ENCODE measurements at regions not wholly inside any gene's neighbourhood (a gene's known extent, or its start where the extent isn't known, plus 50 kb on each side); places are given as distances from the start of the nearest gene placed in this dataset.

GRCh38 chr2:120935339-120936313, 200.0 kb downstream of the GLI2 start:
- no peak for TF ChIP-seq CTCF (conservative IDR thresholded peaks at IDR 0.05; ENCODE audit: low read depth, low read length)
- H3K4me3 ChIP-seq (ENCODE audit: low read depth, low read length) = no peak overlapping the region
- peak; percentile 79 for DNase-seq (ENCODE audit: low read depth)

GRCh38 chr2:120936476-120937334, 201.0 kb downstream of the GLI2 start:
- TF ChIP-seq CTCF (conservative IDR thresholded peaks at IDR 0.05; ENCODE audit: low read depth, low read length) = no peak
- no peak for DNase-seq (ENCODE audit: low read depth)
- no peak overlapping the region for H3K4me3 ChIP-seq (ENCODE audit: low read depth, low read length)

- H3K4me3 ChIP-seq (ENCODE audit: low read depth, low read length) = no peak overlapping the region
- DNase-seq (ENCODE audit: low read depth) = no peak
- no peak for TF ChIP-seq CTCF (conservative IDR thresholded peaks at IDR 0.05; ENCODE audit: low read depth, low read length)
Observed at GRCh38 chr2:120937686-120938044, 202.0 kb downstream of the GLI2 start.

GRCh38 chr2:120938045-120938771, 202.5 kb downstream of the GLI2 start:
- no peak for DNase-seq (ENCODE audit: low read depth)
- H3K4me3 ChIP-seq (ENCODE audit: low read depth, low read length) = no peak overlapping the region
- no peak for TF ChIP-seq CTCF (conservative IDR thresholded peaks at IDR 0.05; ENCODE audit: low read depth, low read length)

- DNase-seq (ENCODE audit: low read depth) = no peak
- no peak for TF ChIP-seq CTCF (conservative IDR thresholded peaks at IDR 0.05; ENCODE audit: low read depth, low read length)
Observed at GRCh38 chr2:120939595-120940318, 204.1 kb downstream of the GLI2 start.

GRCh38 chr2:120940319-120940696, 204.6 kb downstream of the GLI2 start:
- no peak for TF ChIP-seq CTCF (conservative IDR thresholded peaks at IDR 0.05; ENCODE audit: low read depth, low read length)

More at GRCh38 chr2:120939595-120940318, 204.1 kb downstream of the GLI2 start:
- H3K4me3 ChIP-seq (ENCODE audit: low read depth, low read length) = no peak overlapping the region

More at GRCh38 chr2:120940319-120940696, 204.6 kb downstream of the GLI2 start:
- no peak for DNase-seq (ENCODE audit: low read depth)
- H3K4me3 ChIP-seq (ENCODE audit: low read depth, low read length) = no peak overlapping the region

All from epithelial cell of proximal tubule (primary cell).